Heart left ventricle (tissue), 16 donors: ENCODE measurements at regions not wholly inside any gene's neighbourhood (a gene's known extent, or its start where the extent isn't known, plus 50 kb on each side); places are given as distances from the start of the nearest gene placed in this dataset.
"Not testable (repeated sequence)": the region's sequence is repeated elsewhere in the genome, so short reads cannot be mapped to it uniquely, and the experiment has no call there.

ENCODE experiments used
- ATAC-seq, 4 donors: fragments of 200-7000 bp; cut with Tn5 transposase; one replicate each; pipeline ENCODE4 v1.9.1; 2020 to 2022; ENCODE audit warnings: moderate library complexity in 4 of 4, mild to moderate bottlenecking in 3 of 4, moderate number of reproducible peaks in 1 of 4
- DNase-seq, 5 donors: peaks; one replicate each; pipeline ENCODE4 v3.0.0-alpha.2; 2020
- H3K27ac ChIP-seq, 12 donors: fragments of 200-600 bp; sonication (generic) in 4 of 12; one replicate each; pipeline versions ENCODE4 v1.5.0 to v1.8.0; 2016 to 2022; ENCODE audit warnings: mild to moderate bottlenecking in 2 of 12
- H3K27me3 ChIP-seq, 9 donors: fragments of 200-600 bp; sonication (generic) in 2 of 9; one replicate each; pipeline versions ENCODE4 v1.5.1 to v1.8.0; 2016 to 2022; ENCODE audit warnings: mild to moderate bottlenecking in 3 of 9
- H3K36me3 ChIP-seq, 9 donors: fragments of 200-600 bp; sonication (generic) in 2 of 9; one replicate each; pipeline versions ENCODE4 v1.5.0 to v1.8.0; 2018 to 2022; ENCODE audit warnings: mild to moderate bottlenecking in 2 of 9
- H3K4me1 ChIP-seq, 12 donors: fragments of 200-600 bp; sonication (generic) in 4 of 12; one replicate each; pipeline versions ENCODE4 v1.5.0 to v1.8.0; 2016 to 2022; ENCODE audit warnings: mild to moderate bottlenecking in 3 of 12
- H3K4me3 ChIP-seq, 12 donors: fragments of 200-600 bp; sonication (generic) in 4 of 12; one replicate each; pipeline versions ENCODE4 v1.5.0 to v1.8.0; 2017 to 2022; ENCODE audit warnings: mild to moderate bottlenecking in 9 of 12, moderate library complexity in 4 of 12
- H3K9me3 ChIP-seq, 12 donors: fragments of 200-600 bp; sonication (generic) in 4 of 12; one replicate each; pipeline versions ENCODE4 v1.5.0 to v1.8.0; 2016 to 2022; ENCODE audit warnings: mild to moderate bottlenecking in 1 of 12
- POLR2A ChIP-seq, 2 donors: fragments of 450-650 bp; IDR thresholded peaks; one replicate each; pipeline ENCODE4 v1.6.1; 2017; ENCODE audit warnings: antibody characterized with exemption in 2 of 2, mild to moderate bottlenecking in 2 of 2, moderate library complexity in 2 of 2
- WGBS, 4 donors: extraction: QIAGEN DNeasy Blood & Tissue Kit in 2 of 4; methylation state at CpG; one replicate each; pipeline versions ENCODE4 v1.1.5 to v1.1.7; 2013 to 2018; 5-methylcytosine and 5-hydroxymethylcytosine counted together
- intact Hi-C, 10 donors: fragments of 100-400 bp; cut with DNase I; formaldehyde crosslinking; loops; one replicate each; pipeline versions ENCODE4 v1.11.1 to v1.14.2; 2022
- TF ChIP-seq, protein P1 (sequence below), 12 donors: fragments of 200-600 bp; sonication (generic) in 4 of 12; IDR thresholded peaks; one replicate each; pipeline versions ENCODE4 v1.5.0 to v1.8.0; 2018 to 2022; ENCODE audit warnings: antibody characterized with exemption in 12 of 12, mild to moderate bottlenecking in 5 of 12
- donor health status: ischemic (EF 13 %, LVEDD 7.1; RV severe dilation, severe dysfunction).
- donor health status: healthy with polysubstance abuse.
- donor health status: DM: no; HTN: yes; CAD: no.
- donor health status: DM: no; HTN: no; CAD: no.
- donor health status: ischemic (EF 25% LVEDD 6.9; RV normal size, moderate dysfunction).
- donor health status: ischemic (EF 25% LVEDD 5.7; RV mildly dilated, moderate dysfunction).
- donor health status: healthy.
- donor health status: DM: yes; HTN: yes; CAD: no.
- donor health status: ischemic (EF 35%, LVEDD 5.7; RV mildly dilated, moderate dysfunction).
- donor health status: nonischemic (EF 11% LVEDD 7.7; RV severe dilation, severe dysfunction).
- donor health status: DM: yes; HTN: yes; CAD: no.
- donor health status: PGD.
- donor health status: ischemic (EF 29% LVEDD 5.4; RV normal size, mild dysfunction).
- donor health status: nonischemic (EF 23%, LVEDD 6.1; RV moderate dilation, normal function).

DNA sequence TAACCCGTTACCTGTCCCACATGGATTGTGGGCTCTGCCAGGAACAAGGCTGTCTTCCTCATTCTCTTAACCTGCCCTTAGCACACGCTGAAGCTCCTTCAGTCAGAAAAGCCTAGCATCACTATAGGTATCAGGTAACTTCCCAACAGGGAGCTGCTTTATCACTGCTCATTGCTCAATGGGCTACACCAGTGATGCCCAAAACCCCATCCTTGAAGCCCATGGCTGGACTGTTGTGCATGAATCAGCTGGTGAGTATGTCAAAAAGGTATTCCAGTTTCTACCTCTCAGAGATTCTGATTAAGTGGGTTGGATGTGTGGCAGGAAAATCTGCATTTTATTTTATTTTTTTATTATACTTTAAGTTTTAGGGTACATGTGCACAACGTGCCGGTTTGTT is 362.2 kb downstream of the LRATD1 start:
- Histone ChIP-seq H3K4me1 (no peaks in the 10 kb centered on the region), H3K4me3 (no peak overlapping the region), H3K9me3 (no peaks in the 10 kb centered on the region), H3K27me3 (no peaks in the 10 kb centered on the region), H3K27ac (no peak overlapping the region), H3K36me3 (no peaks in the 10 kb centered on the region)
- no peak for DNase-seq
- 92 to 95% (median 94%) methylated on average over 4 of the region's 4 CpGs for WGBS, 4 donors
- ATAC-seq = no peak
- no peak for TF ChIP-seq POLR2A (IDR thresholded peaks at IDR 0.05)
- TF ChIP-seq, protein P1, sequence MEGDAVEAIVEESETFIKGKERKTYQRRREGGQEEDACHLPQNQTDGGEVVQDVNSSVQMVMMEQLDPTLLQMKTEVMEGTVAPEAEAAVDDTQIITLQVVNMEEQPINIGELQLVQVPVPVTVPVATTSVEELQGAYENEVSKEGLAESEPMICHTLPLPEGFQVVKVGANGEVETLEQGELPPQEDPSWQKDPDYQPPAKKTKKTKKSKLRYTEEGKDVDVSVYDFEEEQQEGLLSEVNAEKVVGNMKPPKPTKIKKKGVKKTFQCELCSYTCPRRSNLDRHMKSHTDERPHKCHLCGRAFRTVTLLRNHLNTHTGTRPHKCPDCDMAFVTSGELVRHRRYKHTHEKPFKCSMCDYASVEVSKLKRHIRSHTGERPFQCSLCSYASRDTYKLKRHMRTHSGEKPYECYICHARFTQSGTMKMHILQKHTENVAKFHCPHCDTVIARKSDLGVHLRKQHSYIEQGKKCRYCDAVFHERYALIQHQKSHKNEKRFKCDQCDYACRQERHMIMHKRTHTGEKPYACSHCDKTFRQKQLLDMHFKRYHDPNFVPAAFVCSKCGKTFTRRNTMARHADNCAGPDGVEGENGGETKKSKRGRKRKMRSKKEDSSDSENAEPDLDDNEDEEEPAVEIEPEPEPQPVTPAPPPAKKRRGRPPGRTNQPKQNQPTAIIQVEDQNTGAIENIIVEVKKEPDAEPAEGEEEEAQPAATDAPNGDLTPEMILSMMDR (IDR thresholded peaks at IDR 0.05) = no peak
- intact Hi-C loops = no loop called here

DNA sequence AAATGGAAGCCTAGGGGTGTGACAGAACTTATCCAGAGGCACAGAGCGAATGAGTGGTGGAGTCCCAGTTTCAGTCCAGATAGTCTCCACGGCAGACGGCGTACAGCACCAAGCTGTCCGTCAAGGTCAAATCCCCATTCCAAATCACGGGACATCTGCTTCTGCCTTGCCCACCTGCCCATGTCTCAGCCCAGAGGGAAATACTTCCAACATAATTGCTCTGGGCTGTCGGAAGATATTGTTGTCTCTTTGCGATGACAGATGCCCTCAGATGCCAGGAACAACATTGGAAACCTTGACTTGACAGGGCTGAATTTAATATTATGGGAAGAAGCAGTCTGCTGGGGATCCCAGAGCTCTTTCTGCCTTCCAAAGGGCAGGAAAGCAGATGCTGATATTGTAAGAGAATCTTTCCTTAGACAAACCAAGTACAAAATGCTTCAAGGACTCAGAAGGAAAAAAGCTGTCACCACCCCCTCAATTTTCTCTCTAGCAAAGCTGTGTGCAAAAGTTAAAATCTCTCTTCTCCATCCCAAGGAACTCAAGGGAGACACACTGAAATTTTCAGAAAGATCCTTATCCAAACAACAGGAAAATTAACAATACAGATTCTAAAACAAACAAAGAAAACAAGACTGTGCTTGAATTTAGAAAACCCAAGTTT is 364.0 kb downstream of the LRATD1 start:
- WGBS, 4 donors = 78 to 83% (median 79%) methylated on average over 8 of the region's 8 CpGs

DNA sequence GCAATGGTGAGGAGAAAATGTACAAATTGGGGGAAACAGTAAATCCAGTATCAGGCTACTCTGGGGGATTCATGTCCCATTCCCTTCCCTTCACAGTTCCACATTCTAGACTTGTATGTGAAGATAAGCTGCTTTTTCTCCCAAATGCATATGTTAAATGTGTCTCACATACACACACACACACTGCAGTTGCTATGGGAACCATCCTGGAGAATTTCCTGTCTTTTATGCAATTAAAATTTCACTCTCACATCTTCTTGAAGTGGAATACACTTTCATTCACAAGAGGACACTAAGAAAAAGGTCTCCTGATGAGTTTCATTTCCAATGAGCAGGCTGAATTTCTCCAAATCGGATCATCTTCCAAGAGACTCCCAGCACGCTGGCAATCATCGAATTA is 366.0 kb downstream of the LRATD1 start:
- TF ChIP-seq, protein P1 (IDR thresholded peaks at IDR 0.05) = no peak
- TF ChIP-seq POLR2A (IDR thresholded peaks at IDR 0.05) = no peak
- WGBS, 4 donors = 85 to 94% (median 89%) methylated on average over 3 of the region's 3 CpGs
- DNase-seq (no peak), ATAC-seq (no peak)
- intact Hi-C loops = no loop called here
- no peak overlapping the region for H3K4me3 ChIP-seq
- no peaks in the 10 kb centered on the region for H3K4me1 ChIP-seq
- H3K9me3 ChIP-seq = no peaks in the 10 kb centered on the region
- no peak overlapping the region for H3K27ac ChIP-seq
- no peaks in the 10 kb centered on the region for H3K36me3 ChIP-seq
- no peaks in the 10 kb centered on the region for H3K27me3 ChIP-seq

More for the DNA sequence above, 364.0 kb downstream of the LRATD1 start:
- no peaks in the 10 kb centered on the region for H3K36me3 ChIP-seq
- no peaks in the 10 kb centered on the region for H3K4me1 ChIP-seq
- no peak overlapping the region for H3K27ac ChIP-seq
- H3K4me3 ChIP-seq = no peak overlapping the region
- H3K27me3 ChIP-seq = no peaks in the 10 kb centered on the region
- ATAC-seq (no peak), DNase-seq (no peak)
- TF ChIP-seq, protein P1 (IDR thresholded peaks at IDR 0.05) = no peak
- TF ChIP-seq POLR2A (IDR thresholded peaks at IDR 0.05) = no peak
- intact Hi-C loops = no loop called here
- H3K9me3 ChIP-seq = no peaks in the 10 kb centered on the region

DNA sequence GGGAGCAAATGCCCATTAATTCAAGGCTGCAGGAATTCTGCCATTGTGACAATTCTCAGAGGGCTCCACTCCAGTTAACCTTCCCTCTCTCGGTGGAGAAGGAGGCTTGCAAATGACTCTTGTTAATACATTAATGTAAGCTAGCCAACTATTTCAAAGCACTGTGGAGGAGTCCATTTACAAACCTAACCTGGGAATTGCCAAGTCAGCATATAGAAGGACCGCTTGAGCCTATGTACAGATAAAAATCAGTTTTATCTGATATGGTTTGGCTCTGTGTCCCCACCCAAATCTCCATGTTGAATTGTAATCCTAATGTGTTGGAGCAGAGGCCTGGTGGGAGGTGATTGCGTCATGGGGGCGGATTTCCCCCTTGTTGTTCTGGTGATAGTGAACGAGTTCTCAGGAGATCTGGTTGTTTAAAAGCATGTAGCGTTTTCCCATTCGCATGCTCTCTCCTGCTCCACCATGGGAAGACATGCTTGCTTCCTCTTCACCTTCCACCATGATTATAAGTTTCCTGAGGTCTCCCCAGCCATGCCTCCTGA is 366.7 kb downstream of the LRATD1 start:
- no peak overlapping the region for H3K27ac ChIP-seq
- DNase-seq (no peak), ATAC-seq (no peak)
- intact Hi-C loops = no loop called here
- no peaks in the 10 kb centered on the region for H3K4me1 ChIP-seq
- H3K9me3 ChIP-seq = no peaks in the 10 kb centered on the region
- no peak overlapping the region for H3K4me3 ChIP-seq
- TF ChIP-seq POLR2A (IDR thresholded peaks at IDR 0.05) = no peak
- TF ChIP-seq, protein P1 (IDR thresholded peaks at IDR 0.05) = no peak
- 73 to 83% (median 78%) methylated on average over 7 of the region's 7 CpGs for WGBS, 4 donors
- H3K27me3 ChIP-seq = no peaks in the 10 kb centered on the region
- no peaks in the 10 kb centered on the region for H3K36me3 ChIP-seq

DNA sequence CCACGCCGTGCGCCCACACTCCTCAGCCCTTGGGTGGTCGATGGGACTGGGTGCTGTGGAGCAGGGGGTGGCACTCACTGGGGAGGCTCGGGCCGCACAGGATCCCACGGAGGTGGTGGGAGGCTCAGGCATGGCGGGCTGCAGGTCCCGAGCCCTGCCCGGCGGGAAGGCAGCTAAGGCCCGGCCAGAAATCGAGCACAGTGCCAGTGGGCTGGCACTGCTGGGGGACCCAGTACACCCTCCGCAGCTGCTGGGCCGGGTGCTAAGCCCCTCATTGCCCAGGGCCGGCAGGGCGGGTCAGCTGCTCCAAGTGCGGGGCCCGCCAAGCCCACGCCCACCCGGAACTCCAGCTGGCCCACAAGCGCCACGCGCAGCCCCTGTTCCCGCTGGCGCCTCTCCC is 370.0 kb downstream of the LRATD1 start:
- not testable (repeated sequence) for H3K36me3 ChIP-seq, ATAC-seq

More for the DNA sequence above, 370.0 kb downstream of the LRATD1 start:
- H3K27me3 ChIP-seq, H3K27ac ChIP-seq, intact Hi-C loops, H3K4me3 ChIP-seq, H3K4me1 ChIP-seq, H3K9me3 ChIP-seq: not testable (repeated sequence)
- peak in 1 of 5 donors; percentile 54 for DNase-seq
- 90 to 100% (median 95%) methylated on average over 3 to 26 of the region's 26 CpGs for WGBS, 4 donors
